Esophagus squamous epithelium (tissue), 4 donors: ENCODE measurements at regions not wholly inside any gene's neighbourhood (a gene's known extent, or its start where the extent isn't known, plus 50 kb on each side); places are given as distances from the start of the nearest gene placed in this dataset.

Experiments
- CTCF ChIP-seq, 6 experiments: fragments of 450-650 bp in 4 of 6; fragments of 200-600 bp in 2 of 6; sonication (generic) in 2 of 6; IDR thresholded peaks; one replicate each; pipeline ENCODE4 v1.5.1; 2016 to 2019; ENCODE audit warnings: antibody characterized with exemption in 6 of 6, mild to moderate bottlenecking in 4 of 6, moderate library complexity in 4 of 6
- POLR2A ChIP-seq, 4 donors: fragments of 450-650 bp; IDR thresholded peaks; one replicate each; pipeline ENCODE4 v1.6.1; 2017; ENCODE audit warnings: antibody characterized with exemption in 4 of 4, mild to moderate bottlenecking in 4 of 4, moderate library complexity in 3 of 4

- TF ChIP-seq POLR2A (IDR thresholded peaks at IDR 0.05) = no peak
- no peak for TF ChIP-seq CTCF (IDR thresholded peaks at IDR 0.05)
Measured at GRCh38 chr5:39561421-39561820, 136.6 kb upstream of the DAB2 start.
